ENCODE measurements at regions not wholly inside any gene's neighbourhood (a gene's known extent, or its start where the extent isn't known, plus 50 kb on each side); places are given as distances from the start of the nearest gene placed in this dataset.

GRCh38 chr15:39400002-39400401 lies 180.9 kb upstream of the THBS1 start:
- Histone ChIP-seq H3K4me3 (ENCODE audit: low read length) (no peak overlapping the region), H3K4me1 (ENCODE audit: control insufficient read depth, low read depth, low read length) (no peaks in the 10 kb centered on the region), H3K27ac (ENCODE audit: low read length) (no peak overlapping the region), H3K9me3 (ENCODE audit: control insufficient read depth, low read depth, low read length) (no peaks in the 10 kb centered on the region), H3K9ac (ENCODE audit: low read length) (no peak overlapping the region), H3K36me3 (ENCODE audit: control insufficient read depth, low read depth, low read length) (no peaks in the 10 kb centered on the region), H3K27me3 (ENCODE audit: control insufficient read depth, insufficient read depth, low read length) (no peaks in the 10 kb centered on the region)

DNA sequence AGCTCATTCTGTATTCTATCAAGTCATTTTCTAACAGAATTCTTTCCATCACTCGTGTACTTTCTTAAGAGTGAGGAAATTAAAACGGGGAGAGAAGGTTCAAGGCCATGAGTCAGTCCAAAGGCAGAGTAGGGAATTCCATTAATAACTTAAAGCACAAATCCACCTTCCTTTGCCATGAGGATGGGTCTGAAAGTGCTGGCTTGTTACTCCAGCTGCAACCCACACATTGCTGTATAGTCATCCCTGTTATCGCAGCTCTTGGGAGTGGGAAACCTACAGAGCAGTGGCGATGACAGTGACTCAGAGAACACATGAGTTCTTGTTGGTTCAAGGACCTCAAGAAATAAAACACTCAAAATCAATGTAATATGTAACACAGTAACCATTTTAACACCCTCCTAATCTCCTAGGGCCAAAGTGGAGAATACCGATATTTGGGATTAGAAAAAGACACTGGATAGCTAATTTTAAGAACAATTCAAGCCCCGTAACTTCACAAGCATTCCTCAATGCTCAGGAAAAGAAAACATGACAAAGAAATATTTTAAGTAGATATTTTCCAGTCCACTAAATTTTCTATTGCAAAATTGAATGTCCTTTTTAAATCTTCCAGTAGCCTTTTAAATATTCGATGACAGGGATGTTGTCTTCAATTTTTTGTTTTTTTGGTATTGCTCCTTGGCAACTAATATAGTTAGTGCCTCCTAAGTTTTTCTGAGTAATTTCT lies 179.9 kb upstream of the THBS1 start:
- no peak overlapping the region for H3K9ac ChIP-seq (ENCODE audit: low read length)

GRCh38 chr15:39403640-39404117 lies 177.2 kb upstream of the THBS1 start:
- Histone ChIP-seq H3K9ac (ENCODE audit: low read length) (no peak overlapping the region), H3K27ac (ENCODE audit: low read length) (no peak overlapping the region), H3K36me3 (ENCODE audit: control insufficient read depth, low read depth, low read length) (no peaks in the 10 kb centered on the region), H3K4me1 (ENCODE audit: control insufficient read depth, low read depth, low read length) (no peaks in the 10 kb centered on the region), H3K4me3 (ENCODE audit: low read length) (no peak overlapping the region), H3K27me3 (ENCODE audit: control insufficient read depth, insufficient read depth, low read length) (no peaks in the 10 kb centered on the region), H3K9me3 (ENCODE audit: control insufficient read depth, low read depth, low read length) (no peaks in the 10 kb centered on the region)

More for the DNA sequence above, 179.9 kb upstream of the THBS1 start:
- Histone ChIP-seq H3K27ac (ENCODE audit: low read length) (no peak overlapping the region), H3K36me3 (ENCODE audit: control insufficient read depth, low read depth, low read length) (no peaks in the 10 kb centered on the region), H3K9me3 (ENCODE audit: control insufficient read depth, low read depth, low read length) (no peaks in the 10 kb centered on the region), H3K27me3 (ENCODE audit: control insufficient read depth, insufficient read depth, low read length) (no peaks in the 10 kb centered on the region), H3K4me1 (ENCODE audit: control insufficient read depth, low read depth, low read length) (no peaks in the 10 kb centered on the region), H3K4me3 (ENCODE audit: low read length) (no peak overlapping the region)

DNA sequence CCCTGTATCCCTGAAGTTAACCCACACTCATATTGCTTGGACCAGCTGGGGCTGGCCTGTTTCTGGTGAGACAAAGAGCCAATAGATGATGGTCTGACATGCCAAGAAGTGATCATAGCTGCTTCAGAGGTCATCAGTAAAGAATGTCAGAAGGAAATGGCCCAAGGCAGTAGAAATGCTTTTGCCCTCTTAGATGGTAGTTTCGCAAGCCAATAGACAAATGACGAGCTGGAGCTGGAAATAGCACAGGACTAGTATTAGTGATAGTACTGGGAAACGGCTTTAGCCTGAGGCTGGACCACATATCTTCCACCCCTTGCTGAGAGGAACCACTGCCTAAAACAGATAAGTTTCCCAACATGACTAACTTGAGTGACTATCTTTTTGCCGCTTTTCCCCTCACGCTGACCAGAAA lies 176.1 kb upstream of the THBS1 start:
- Histone ChIP-seq H3K4me1 (ENCODE audit: control insufficient read depth, low read depth, low read length) (no peaks in the 10 kb centered on the region), H3K9ac (ENCODE audit: low read length) (no peak overlapping the region), H3K27me3 (ENCODE audit: control insufficient read depth, insufficient read depth, low read length) (no peaks in the 10 kb centered on the region), H3K36me3 (ENCODE audit: control insufficient read depth, low read depth, low read length) (no peaks in the 10 kb centered on the region), H3K27ac (ENCODE audit: low read length) (no peak overlapping the region), H3K4me3 (ENCODE audit: low read length) (no peak overlapping the region), H3K9me3 (ENCODE audit: control insufficient read depth, low read depth, low read length) (no peaks in the 10 kb centered on the region)

DNA sequence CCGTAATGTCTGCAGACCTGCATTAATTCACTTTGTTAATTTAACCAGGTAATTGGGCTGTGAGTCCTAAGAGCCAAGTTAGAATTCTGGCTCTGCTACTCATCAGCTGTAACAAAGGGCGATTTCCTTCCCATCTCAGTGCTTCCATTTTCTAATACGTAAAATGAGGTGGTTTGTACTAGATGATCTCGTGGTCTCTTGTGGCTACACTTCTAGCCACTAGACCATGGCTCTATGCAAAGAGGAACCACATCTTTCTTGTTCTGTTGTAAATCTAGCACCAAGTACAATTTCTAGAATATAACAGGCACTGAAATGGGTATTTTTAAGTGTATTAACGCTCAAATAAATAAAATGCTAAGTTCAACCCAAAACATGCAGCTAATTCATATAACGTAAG lies 174.4 kb upstream of the THBS1 start:
- H3K4me3 ChIP-seq (ENCODE audit: low read length), result no peak overlapping the region
- H3K9me3 ChIP-seq (ENCODE audit: control insufficient read depth, low read depth, low read length), result no peaks in the 10 kb centered on the region
- no peak overlapping the region for H3K9ac ChIP-seq (ENCODE audit: low read length)
- no peaks in the 10 kb centered on the region for H3K4me1 ChIP-seq (ENCODE audit: control insufficient read depth, low read depth, low read length)
- H3K36me3 ChIP-seq (ENCODE audit: control insufficient read depth, low read depth, low read length), result no peaks in the 10 kb centered on the region
- H3K27ac ChIP-seq (ENCODE audit: low read length), result no peak overlapping the region
- H3K27me3 ChIP-seq (ENCODE audit: control insufficient read depth, insufficient read depth, low read length), result no peaks in the 10 kb centered on the region

DNA sequence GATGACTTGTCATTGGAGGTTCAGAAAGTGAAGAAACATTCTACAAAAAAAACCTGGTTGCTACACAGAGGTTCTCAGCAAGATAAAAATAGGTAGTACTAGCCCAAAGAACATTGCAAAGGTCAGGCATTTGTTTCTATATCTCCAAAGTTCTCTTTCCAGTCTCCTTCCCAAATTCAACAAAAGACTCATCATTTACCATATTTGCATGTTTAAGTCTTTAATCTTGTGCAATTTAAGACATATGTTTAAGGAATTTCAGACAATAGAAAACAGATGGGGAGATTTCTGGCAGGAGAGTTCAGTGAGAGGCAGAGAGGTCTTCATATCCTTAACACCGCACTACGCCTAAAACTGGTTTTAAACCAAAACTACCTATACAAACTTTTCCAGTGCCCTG lies 173.8 kb upstream of the THBS1 start:
- no peak overlapping the region for H3K9ac ChIP-seq (ENCODE audit: low read length)
- H3K27me3 ChIP-seq (ENCODE audit: control insufficient read depth, insufficient read depth, low read length), result no peaks in the 10 kb centered on the region
- H3K4me3 ChIP-seq (ENCODE audit: low read length), result no peak overlapping the region
- H3K9me3 ChIP-seq (ENCODE audit: control insufficient read depth, low read depth, low read length), result no peaks in the 10 kb centered on the region
- no peaks in the 10 kb centered on the region for H3K36me3 ChIP-seq (ENCODE audit: control insufficient read depth, low read depth, low read length)
- no peak overlapping the region for H3K27ac ChIP-seq (ENCODE audit: low read length)
- no peaks in the 10 kb centered on the region for H3K4me1 ChIP-seq (ENCODE audit: control insufficient read depth, low read depth, low read length)

DNA sequence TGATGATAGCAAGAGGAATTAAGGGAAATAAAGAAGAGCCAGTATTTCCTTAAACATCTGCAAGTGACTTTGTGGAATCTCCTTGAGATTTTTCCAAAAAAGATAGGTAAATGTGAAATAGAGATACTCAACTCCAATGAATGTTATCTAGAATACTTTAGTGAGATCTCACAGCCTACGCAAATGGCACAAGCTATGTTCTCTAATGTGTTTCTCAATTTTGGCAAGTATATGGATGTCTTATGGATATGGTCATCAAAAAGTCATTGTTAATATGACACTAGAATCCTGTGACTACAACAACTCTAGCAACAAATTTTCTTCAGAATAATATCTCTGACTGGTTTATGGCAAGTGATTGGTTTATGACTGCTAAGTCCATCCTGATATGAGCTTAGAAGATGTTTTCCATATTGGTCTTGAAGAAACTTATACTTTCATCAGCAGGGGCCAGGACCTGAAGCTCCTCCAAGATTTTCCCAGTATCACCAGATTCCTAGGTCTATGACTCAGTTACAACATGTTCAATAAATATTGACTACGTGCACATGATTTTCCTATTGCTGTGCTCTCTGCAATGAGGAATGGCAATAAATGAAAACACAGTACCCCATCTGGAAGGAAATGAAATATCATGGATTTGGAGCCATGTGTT lies 170.9 kb upstream of the THBS1 start:
- no peak overlapping the region for H3K4me3 ChIP-seq (ENCODE audit: low read length)
- H3K9me3 ChIP-seq (ENCODE audit: control insufficient read depth, low read depth, low read length), result no peaks in the 10 kb centered on the region
- no peaks in the 10 kb centered on the region for H3K27me3 ChIP-seq (ENCODE audit: control insufficient read depth, insufficient read depth, low read length)
- H3K4me1 ChIP-seq (ENCODE audit: control insufficient read depth, low read depth, low read length), result no peaks in the 10 kb centered on the region
- H3K9ac ChIP-seq (ENCODE audit: low read length), result no peak overlapping the region
- no peak overlapping the region for H3K27ac ChIP-seq (ENCODE audit: low read length)
- H3K36me3 ChIP-seq (ENCODE audit: control insufficient read depth, low read depth, low read length), result no peaks in the 10 kb centered on the region

DNA sequence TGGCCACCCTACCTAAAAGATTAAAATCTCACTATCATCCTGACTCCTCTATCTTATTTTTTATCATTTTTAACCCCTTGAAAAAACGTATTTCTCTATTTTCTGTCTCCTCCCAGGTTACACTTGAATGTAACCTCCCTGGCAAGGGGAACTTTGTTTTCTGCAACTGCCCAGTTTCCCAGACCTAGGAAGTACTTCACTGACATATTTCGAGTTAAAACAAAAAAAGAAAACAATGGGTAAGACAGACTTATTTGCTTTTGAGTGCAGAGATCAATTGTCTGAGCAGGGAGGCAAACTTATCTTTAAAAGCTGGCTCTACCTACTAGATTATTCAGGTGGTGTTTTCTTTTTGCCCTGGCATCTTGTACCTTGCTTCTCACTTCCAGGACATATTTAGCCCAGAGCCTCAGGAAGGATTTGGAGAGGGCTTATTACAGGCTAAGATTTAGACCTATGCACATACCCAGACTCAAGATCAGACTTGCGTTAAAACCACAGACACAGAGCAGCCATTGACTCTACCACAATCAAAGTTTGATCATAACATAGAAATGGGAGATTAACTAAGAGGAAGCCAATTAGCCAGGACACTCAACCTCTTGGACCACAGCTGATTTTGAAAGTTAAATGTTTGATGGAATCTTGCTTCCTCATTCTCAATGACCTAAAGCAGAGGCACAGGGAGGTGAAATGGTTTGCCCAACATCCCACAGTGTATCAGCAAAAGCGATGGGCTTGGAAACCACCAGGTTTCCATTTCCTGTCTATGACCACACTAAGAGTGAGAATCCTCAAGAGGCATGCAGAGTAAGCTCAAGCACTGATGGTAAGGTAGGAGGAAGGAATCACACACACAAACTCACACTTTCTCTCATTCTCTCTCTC lies 169.5 kb upstream of the THBS1 start:
- Histone ChIP-seq H3K4me3 (ENCODE audit: low read length) (no peak overlapping the region), H3K9me3 (ENCODE audit: control insufficient read depth, low read depth, low read length) (no peaks in the 10 kb centered on the region), H3K36me3 (ENCODE audit: control insufficient read depth, low read depth, low read length) (no peaks in the 10 kb centered on the region), H3K4me1 (ENCODE audit: control insufficient read depth, low read depth, low read length) (no peaks in the 10 kb centered on the region), H3K27ac (ENCODE audit: low read length) (no peak overlapping the region), H3K27me3 (ENCODE audit: control insufficient read depth, insufficient read depth, low read length) (no peaks in the 10 kb centered on the region), H3K9ac (ENCODE audit: low read length) (no peak overlapping the region)

GRCh38 chr15:39413558-39413957 lies 167.3 kb upstream of the THBS1 start:
- H3K9me3 ChIP-seq (ENCODE audit: control insufficient read depth, low read depth, low read length), result no peaks in the 10 kb centered on the region

GRCh38 chr15:39414201-39414600 lies 166.7 kb upstream of the THBS1 start:
- no peak overlapping the region for H3K4me3 ChIP-seq (ENCODE audit: low read length)
- H3K9ac ChIP-seq (ENCODE audit: low read length), result no peak overlapping the region
- no peaks in the 10 kb centered on the region for H3K4me1 ChIP-seq (ENCODE audit: control insufficient read depth, low read depth, low read length)
- H3K36me3 ChIP-seq (ENCODE audit: control insufficient read depth, low read depth, low read length), result no peaks in the 10 kb centered on the region
- H3K27me3 ChIP-seq (ENCODE audit: control insufficient read depth, insufficient read depth, low read length), result no peaks in the 10 kb centered on the region
- H3K27ac ChIP-seq (ENCODE audit: low read length), result no peak overlapping the region
- no peaks in the 10 kb centered on the region for H3K9me3 ChIP-seq (ENCODE audit: control insufficient read depth, low read depth, low read length)

More at GRCh38 chr15:39413558-39413957, 167.3 kb upstream of the THBS1 start:
- Histone ChIP-seq H3K4me3 (ENCODE audit: low read length) (no peak overlapping the region), H3K27me3 (ENCODE audit: control insufficient read depth, insufficient read depth, low read length) (no peaks in the 10 kb centered on the region), H3K27ac (ENCODE audit: low read length) (no peak overlapping the region), H3K4me1 (ENCODE audit: control insufficient read depth, low read depth, low read length) (no peaks in the 10 kb centered on the region), H3K36me3 (ENCODE audit: control insufficient read depth, low read depth, low read length) (no peaks in the 10 kb centered on the region), H3K9ac (ENCODE audit: low read length) (no peak overlapping the region)

GRCh38 chr15:39415634-39416033 lies 165.2 kb upstream of the THBS1 start:
- Histone ChIP-seq H3K27me3 (ENCODE audit: control insufficient read depth, insufficient read depth, low read length) (no peaks in the 10 kb centered on the region), H3K9me3 (ENCODE audit: control insufficient read depth, low read depth, low read length) (no peaks in the 10 kb centered on the region), H3K4me1 (ENCODE audit: control insufficient read depth, low read depth, low read length) (peaks cover 9% of the 10 kb centered on the region), H3K9ac (ENCODE audit: low read length) (no peak overlapping the region), H3K4me3 (ENCODE audit: low read length) (no peak overlapping the region), H3K36me3 (ENCODE audit: control insufficient read depth, low read depth, low read length) (no peaks in the 10 kb centered on the region), H3K27ac (ENCODE audit: low read length) (no peak overlapping the region)
